Gastrocnemius medialis (tissue), 4 donors: ENCODE measurements at regions not wholly inside any gene's neighbourhood (a gene's known extent, or its start where the extent isn't known, plus 50 kb on each side); places are given as distances from the start of the nearest gene placed in this dataset.
A peak's percentile ranks its signal among the peaks of the same experiment; 100 is the strongest.

Experiments
- ATAC-seq, 2 donors: fragments of 150-250 bp; one replicate each; pipeline ENCODE4 v1.9.1; 2016
- DNase-seq, 2 donors: peaks; one replicate each; pipeline ENCODE4 v3.0.0-alpha.2; 2019
- H3K27ac ChIP-seq, 4 donors: fragments of 200-600 bp; sonication (generic); 1 replicate in 1 of 4; 2 replicates in 3 of 4; pipeline ENCODE4 v1.5.1; 2016 to 2018; ENCODE audit warnings: mild to moderate bottlenecking in 2 of 4, moderate library complexity in 1 of 4
- H3K27me3 ChIP-seq, 3 donors: fragments of 200-600 bp; sonication (generic) in 2 of 3; 1 replicate in 1 of 3; 2 replicates in 2 of 3; pipeline versions ENCODE4 v1.5.1 to v1.6.0; 2016 to 2019; ENCODE audit warnings: mild to moderate bottlenecking in 1 of 3, moderate library complexity in 1 of 3
- H3K36me3 ChIP-seq, 2 donors: fragments of 200-600 bp; sonication (generic) in 1 of 2; one replicate each; pipeline ENCODE4 v1.5.1; 2017 to 2018
- H3K4me1 ChIP-seq, 2 donors: fragments of 200-600 bp; sonication (generic) in 1 of 2; one replicate each; pipeline ENCODE4 v1.5.1; 2016 to 2017; ENCODE audit warnings: mild to moderate bottlenecking in 2 of 2
- H3K4me3 ChIP-seq, 4 donors: fragments of 200-600 bp; sonication (generic) in 3 of 4; 1 replicate in 1 of 4; 2 replicates in 3 of 4; pipeline ENCODE4 v1.5.1; 2016 to 2019; ENCODE audit warnings: mild to moderate bottlenecking in 2 of 4
- H3K9me3 ChIP-seq, 3 donors: fragments of 200-600 bp; sonication (generic) in 2 of 3; 1 replicate in 1 of 3; 2 replicates in 2 of 3; pipeline ENCODE4 v1.5.1; 2016 to 2019
- POLR2A ChIP-seq, 2 donors: fragments of 450-650 bp; IDR thresholded peaks; one replicate each; pipeline ENCODE4 v1.6.1; 2017; ENCODE audit warnings: antibody characterized with exemption in 2 of 2, mild to moderate bottlenecking in 2 of 2, moderate library complexity in 2 of 2
- in situ Hi-C, 4 donors: fragments of 200-750 bp; cut with MboI; loops; one replicate each; pipeline versions ENCODE4 v1.15.0 to v1.8.0; 2017; ENCODE audit warnings: low sequenced_read_pairs in 4 of 4
- intact Hi-C: fragments of 100-400 bp; cut with DNase I; formaldehyde crosslinking; loops from one replicate; pipeline ENCODE4 v1.15.1; 2023; ENCODE audit warnings: low total_unique reads
- TF ChIP-seq, protein P1 (sequence below), 5 experiments: fragments of 450-650 bp in 3 of 5; fragments of 200-600 bp in 2 of 5; sonication (generic) in 2 of 5; IDR thresholded peaks in 4 of 5; conservative IDR thresholded peaks in 1 of 5; 1 replicate in 4 of 5; 2 replicates in 1 of 5; pipeline ENCODE4 v1.5.1; 2016 to 2019; ENCODE audit warnings: antibody characterized with exemption in 5 of 5, mild to moderate bottlenecking in 3 of 5, moderate library complexity in 3 of 5

DNA sequence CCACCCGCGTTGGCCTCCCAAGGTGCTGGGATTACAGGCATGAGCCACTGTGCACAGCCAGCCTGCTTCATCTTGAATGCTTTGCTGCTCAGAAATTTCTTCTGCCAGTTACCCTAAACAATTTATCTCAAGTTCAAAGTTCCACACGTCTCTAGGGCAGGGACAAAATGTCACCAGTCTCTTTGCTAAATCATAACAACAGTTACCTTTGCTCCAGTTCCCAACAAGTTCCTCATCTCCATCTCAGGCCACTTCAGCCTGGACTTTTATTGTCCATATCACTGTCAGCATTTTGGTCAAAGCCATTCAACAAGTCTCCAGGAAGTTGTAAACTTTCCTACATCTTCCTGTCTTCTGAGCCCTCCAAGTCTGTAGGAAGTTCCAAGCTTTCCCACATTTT, 159.5 kb upstream of the DYRK2 start:
- intact Hi-C loops: no loop called here
- Histone ChIP-seq H3K9me3 (no peaks in the 10 kb centered on the region), H3K36me3 (no peaks in the 10 kb centered on the region), H3K27ac (no peak overlapping the region), H3K27me3 (no peaks in the 10 kb centered on the region), H3K4me3 (no peak overlapping the region), H3K4me1 (no peaks in the 10 kb centered on the region)
- no peak for ATAC-seq
- TF ChIP-seq POLR2A (IDR thresholded peaks at IDR 0.05): no peak
- TF ChIP-seq, protein P1, sequence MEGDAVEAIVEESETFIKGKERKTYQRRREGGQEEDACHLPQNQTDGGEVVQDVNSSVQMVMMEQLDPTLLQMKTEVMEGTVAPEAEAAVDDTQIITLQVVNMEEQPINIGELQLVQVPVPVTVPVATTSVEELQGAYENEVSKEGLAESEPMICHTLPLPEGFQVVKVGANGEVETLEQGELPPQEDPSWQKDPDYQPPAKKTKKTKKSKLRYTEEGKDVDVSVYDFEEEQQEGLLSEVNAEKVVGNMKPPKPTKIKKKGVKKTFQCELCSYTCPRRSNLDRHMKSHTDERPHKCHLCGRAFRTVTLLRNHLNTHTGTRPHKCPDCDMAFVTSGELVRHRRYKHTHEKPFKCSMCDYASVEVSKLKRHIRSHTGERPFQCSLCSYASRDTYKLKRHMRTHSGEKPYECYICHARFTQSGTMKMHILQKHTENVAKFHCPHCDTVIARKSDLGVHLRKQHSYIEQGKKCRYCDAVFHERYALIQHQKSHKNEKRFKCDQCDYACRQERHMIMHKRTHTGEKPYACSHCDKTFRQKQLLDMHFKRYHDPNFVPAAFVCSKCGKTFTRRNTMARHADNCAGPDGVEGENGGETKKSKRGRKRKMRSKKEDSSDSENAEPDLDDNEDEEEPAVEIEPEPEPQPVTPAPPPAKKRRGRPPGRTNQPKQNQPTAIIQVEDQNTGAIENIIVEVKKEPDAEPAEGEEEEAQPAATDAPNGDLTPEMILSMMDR (IDR thresholded peaks at IDR 0.05 in 4 of 5, conservative IDR thresholded peaks at IDR 0.05 in 1 of 5): no peak
- no peak for DNase-seq
- in situ Hi-C loops: no loop called here

DNA sequence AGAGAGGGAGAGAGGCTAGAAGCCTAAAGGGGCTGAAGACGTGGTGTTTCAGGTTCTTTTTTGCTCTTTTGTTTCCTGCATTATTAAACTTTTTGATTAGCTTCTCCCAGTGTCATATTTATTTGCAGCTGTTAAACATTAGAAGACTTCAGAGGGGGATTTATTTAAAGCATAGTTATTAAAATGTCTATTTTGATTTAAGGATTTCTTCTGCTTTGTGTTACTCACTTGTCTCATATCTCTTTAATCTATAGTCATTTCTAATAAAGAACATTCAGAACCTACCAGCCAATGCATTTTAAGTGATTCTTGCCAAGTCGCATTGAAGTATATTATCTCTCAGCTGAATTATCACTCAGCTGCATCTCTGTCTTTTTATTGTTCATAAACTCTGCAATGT, 152.0 kb upstream of the DYRK2 start:
- Histone ChIP-seq H3K36me3 (no peaks in the 10 kb centered on the region), H3K9me3 (no peaks in the 10 kb centered on the region), H3K27ac (no peak overlapping the region), H3K4me1 (peaks cover 9 to 11% of the 10 kb centered on the region in 2 donors), H3K4me3 (no peak overlapping the region), H3K27me3 (no peaks in the 10 kb centered on the region)
- DNase-seq (no peak), ATAC-seq (no peak)
- in situ Hi-C loops (no loop called here), intact Hi-C loops (no loop called here)
- no peak for TF ChIP-seq POLR2A (IDR thresholded peaks at IDR 0.05)
- TF ChIP-seq, protein P1 (IDR thresholded peaks at IDR 0.05 in 4 of 5, conservative IDR thresholded peaks at IDR 0.05 in 1 of 5): no peak

DNA sequence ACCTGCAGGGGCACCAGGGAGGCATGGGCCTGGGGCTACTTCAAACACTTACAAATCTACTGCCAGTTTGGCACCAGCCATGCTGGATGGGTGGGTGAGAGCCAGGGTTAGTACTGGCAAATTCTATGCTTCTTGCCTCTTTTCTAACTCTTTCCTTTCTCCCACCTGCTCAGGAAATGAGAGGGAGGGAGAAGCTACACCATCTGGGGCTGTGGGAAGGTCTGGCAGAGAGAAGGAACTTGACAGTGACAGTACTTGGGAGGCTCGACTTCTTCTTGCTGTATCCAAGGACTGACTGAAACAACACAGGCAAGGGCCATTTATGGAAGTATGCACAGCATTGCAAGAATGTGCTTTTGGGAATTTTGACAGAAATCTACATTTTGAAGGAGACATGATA, 149.6 kb upstream of the DYRK2 start:
- no peak overlapping the region for H3K27ac ChIP-seq
- in situ Hi-C loops (no loop called here), intact Hi-C loops (no loop called here)
- H3K9me3 ChIP-seq: no peaks in the 10 kb centered on the region
- H3K4me3 ChIP-seq: no peak overlapping the region
- peaks cover 9 to 15% of the 10 kb centered on the region in 2 donors for H3K4me1 ChIP-seq
- H3K36me3 ChIP-seq: no peaks in the 10 kb centered on the region
- DNase-seq: no peak
- TF ChIP-seq, protein P1 (IDR thresholded peaks at IDR 0.05 in 4 of 5, conservative IDR thresholded peaks at IDR 0.05 in 1 of 5): no peak
- no peak for TF ChIP-seq POLR2A (IDR thresholded peaks at IDR 0.05)
- no peaks in the 10 kb centered on the region for H3K27me3 ChIP-seq
- ATAC-seq: no peak

DNA sequence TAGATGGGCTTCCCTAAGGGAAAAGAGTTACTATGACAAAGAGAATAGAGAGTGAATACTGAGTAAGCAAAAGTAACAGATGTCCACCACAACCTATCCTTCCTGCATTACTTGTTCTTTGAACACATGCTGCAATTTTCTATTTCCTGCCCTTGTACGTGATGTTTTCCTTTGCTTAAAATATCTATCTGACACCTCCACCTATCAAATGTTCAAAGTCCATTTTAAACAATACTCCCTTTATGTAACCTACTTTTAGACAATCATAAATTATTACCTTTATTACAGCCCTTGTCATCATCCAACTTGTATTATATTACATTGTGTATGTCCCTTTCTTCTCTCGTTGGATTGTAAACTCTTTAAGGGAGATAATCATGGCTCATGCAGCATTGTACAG, 147.2 kb upstream of the DYRK2 start:
- no peaks in the 10 kb centered on the region for H3K27me3 ChIP-seq
- no peak for TF ChIP-seq POLR2A (IDR thresholded peaks at IDR 0.05)
- TF ChIP-seq, protein P1 (IDR thresholded peaks at IDR 0.05 in 4 of 5, conservative IDR thresholded peaks at IDR 0.05 in 1 of 5): no peak
- in situ Hi-C loops: no loop called here
- peaks cover 9 to 15% of the 10 kb centered on the region in 2 donors for H3K4me1 ChIP-seq
- ATAC-seq: peak; percentile 85 to 91
- intact Hi-C loops: loop anchor here (2.0 to 10.0 kb wide), 2 partner anchors 25 to 443 kb away; no protein-coding TSS in a partner anchor
- peak overlapping the region; percentile 37 to 86 (median 74) for H3K27ac ChIP-seq
- no peak overlapping the region for H3K4me3 ChIP-seq
- no peaks in the 10 kb centered on the region for H3K9me3 ChIP-seq
- DNase-seq: no peak
- no peaks in the 10 kb centered on the region for H3K36me3 ChIP-seq

DNA sequence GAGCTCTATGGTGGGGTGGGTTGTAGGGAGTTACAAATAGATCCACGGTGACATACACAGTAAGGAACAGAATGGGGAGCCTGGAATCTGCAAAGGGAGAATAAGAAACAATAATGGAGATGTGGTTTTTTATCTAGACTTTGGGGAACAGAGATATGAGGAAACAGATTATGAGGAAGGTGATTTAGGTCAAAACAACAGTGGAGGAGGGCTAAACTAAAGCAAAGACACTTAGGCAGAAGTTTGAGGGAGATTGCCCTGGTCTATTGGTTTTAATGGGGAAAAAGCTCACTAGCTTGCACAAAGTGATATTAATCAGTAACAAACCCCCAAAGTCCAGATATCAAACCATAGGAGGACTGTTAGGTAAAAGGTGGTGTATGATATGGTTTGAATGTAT, 144.5 kb upstream of the DYRK2 start:
- intact Hi-C loops: loop anchor here (10.0 kb wide), 1 partner anchor 441 kb away; no protein-coding TSS in a partner anchor
- Histone ChIP-seq H3K27ac (no peak overlapping the region), H3K36me3 (no peaks in the 10 kb centered on the region), H3K4me1 (peaks cover 9 to 15% of the 10 kb centered on the region in 2 donors), H3K4me3 (no peak overlapping the region), H3K27me3 (no peaks in the 10 kb centered on the region), H3K9me3 (no peaks in the 10 kb centered on the region)
- ATAC-seq: no peak
- in situ Hi-C loops: no loop called here
- no peak for DNase-seq
- TF ChIP-seq, protein P1 (IDR thresholded peaks at IDR 0.05 in 4 of 5, conservative IDR thresholded peaks at IDR 0.05 in 1 of 5): no peak
- no peak for TF ChIP-seq POLR2A (IDR thresholded peaks at IDR 0.05)
